Trophoblast cell (in vitro differentiated cells and primary cell): ENCODE measurements at regions not wholly inside any gene's neighbourhood (a gene's known extent, or its start where the extent isn't known, plus 50 kb on each side); places are given as distances from the start of the nearest gene placed in this dataset.

Source experiments
- DNase-seq, 2 donors: peaks; one replicate each; pipeline ENCODE4 v3.0.0-alpha.2; 2016
- H2AFZ ChIP-seq: 2 replicates; pipeline ENCODE4 v1.6.1; 2013; ENCODE audit warnings: low read length, moderate library complexity, mild to moderate bottlenecking; ENCODE audit not compliant: insufficient read depth, poor library complexity
- H2AK5ac ChIP-seq: 2 replicates; pipeline ENCODE4 v1.6.1; 2013; ENCODE audit warnings: mild to moderate bottlenecking, low read length
- H2BK120ac ChIP-seq: 2 replicates; pipeline ENCODE4 v1.6.1; 2013; ENCODE audit warnings: low read length, mild to moderate bottlenecking, moderate library complexity; ENCODE audit not compliant: insufficient read depth, poor library complexity
- H2BK12ac ChIP-seq: 2 replicates; pipeline ENCODE4 v1.6.1; 2013; ENCODE audit warnings: mild to moderate bottlenecking, low read length, moderate library complexity
- H2BK5ac ChIP-seq: 2 replicates; pipeline ENCODE4 v1.6.1; 2013; ENCODE audit warnings: low read length, low read depth, moderate library complexity, mild to moderate bottlenecking; ENCODE audit not compliant: poor library complexity
- H3K14ac ChIP-seq: 2 replicates; pipeline ENCODE4 v1.6.1; 2013; ENCODE audit warnings: mild to moderate bottlenecking, low read length
- H3K18ac ChIP-seq: 2 replicates; pipeline ENCODE4 v1.6.1; 2013; ENCODE audit warnings: mild to moderate bottlenecking, low read length
- H3K23ac ChIP-seq: 2 replicates; pipeline ENCODE4 v1.6.1; 2013; ENCODE audit warnings: low read length
- H3K27ac ChIP-seq: 2 replicates; pipeline ENCODE4 v1.5.1; 2013; ENCODE audit warnings: low read depth, mild to moderate bottlenecking, inconsistent platforms, low read length, moderate library complexity
- H3K27me3 ChIP-seq: 2 replicates; pipeline ENCODE4 v1.6.1; 2013; ENCODE audit warnings: inconsistent platforms, mild to moderate bottlenecking, low read length, moderate library complexity; ENCODE audit not compliant: insufficient read depth
- H3K36me3 ChIP-seq, 2 experiments: 1 replicate in 1 of 2; 2 replicates in 1 of 2; pipeline ENCODE4 v1.6.1; 2013; ENCODE audit warnings: low read length in 2 of 2, mild to moderate bottlenecking in 2 of 2, moderate library complexity in 1 of 2; ENCODE audit not compliant: insufficient read depth in 2 of 2, control insufficient read depth in 1 of 2
- H3K4ac ChIP-seq: 2 replicates; pipeline ENCODE4 v1.6.1; 2013; ENCODE audit warnings: low read depth, mild to moderate bottlenecking, low read length, moderate library complexity
- H3K4me1 ChIP-seq, 2 experiments: 1 replicate in 1 of 2; 2 replicates in 1 of 2; pipeline ENCODE4 v1.6.1; 2013; ENCODE audit warnings: low read length in 2 of 2, mild to moderate bottlenecking in 2 of 2, moderate library complexity in 1 of 2; ENCODE audit not compliant: insufficient read depth in 2 of 2, control insufficient read depth in 1 of 2
- H3K4me2 ChIP-seq: 2 replicates; pipeline ENCODE4 v1.6.1; 2013; ENCODE audit warnings: inconsistent platforms, mild to moderate bottlenecking, low read length, moderate library complexity
- H3K4me3 ChIP-seq: 2 replicates; pipeline ENCODE4 v1.5.1; 2013; ENCODE audit warnings: mild to moderate bottlenecking, low read depth, low read length, inconsistent platforms
- H3K79me1 ChIP-seq: one replicate; pipeline ENCODE4 v1.6.1; 2013; ENCODE audit warnings: low read length
- H3K79me2 ChIP-seq: 2 replicates; pipeline ENCODE4 v1.6.1; 2013; ENCODE audit warnings: low read length, mild to moderate bottlenecking; ENCODE audit not compliant: control insufficient read depth, insufficient read depth, poor library complexity
- H3K9ac ChIP-seq: 2 replicates; pipeline ENCODE4 v1.6.1; 2013; ENCODE audit warnings: mild to moderate bottlenecking, low read length
- H3K9me3 ChIP-seq: 2 replicates; pipeline ENCODE4 v1.6.1; 2013; ENCODE audit warnings: low read depth, mild to moderate bottlenecking, control low read depth, inconsistent platforms, low read length; ENCODE audit not compliant: insufficient read depth
- H4K12ac ChIP-seq: 2 replicates; pipeline ENCODE4 v1.6.1; 2013; ENCODE audit warnings: low read depth, mild to moderate bottlenecking, low read length, moderate library complexity
- H4K8ac ChIP-seq: 2 replicates; pipeline ENCODE4 v1.6.1; 2013; ENCODE audit warnings: low read depth, mild to moderate bottlenecking, low read length, moderate library complexity
- H4K91ac ChIP-seq: one replicate; pipeline ENCODE4 v1.6.1; 2013; ENCODE audit warnings: low read depth, mild to moderate bottlenecking, low read length, moderate library complexity
- WGBS: extraction: QIAGEN DNeasy Blood & Tissue Kit; methylation state at CpG from one replicate; pipeline ENCODE4 v1.1.7; 2013; ENCODE audit warnings: missing lambda C conversion rate; ENCODE audit not compliant: insufficient read length, insufficient coverage; ENCODE audit errors: extremely low coverage; 5-methylcytosine and 5-hydroxymethylcytosine counted together

DNA sequence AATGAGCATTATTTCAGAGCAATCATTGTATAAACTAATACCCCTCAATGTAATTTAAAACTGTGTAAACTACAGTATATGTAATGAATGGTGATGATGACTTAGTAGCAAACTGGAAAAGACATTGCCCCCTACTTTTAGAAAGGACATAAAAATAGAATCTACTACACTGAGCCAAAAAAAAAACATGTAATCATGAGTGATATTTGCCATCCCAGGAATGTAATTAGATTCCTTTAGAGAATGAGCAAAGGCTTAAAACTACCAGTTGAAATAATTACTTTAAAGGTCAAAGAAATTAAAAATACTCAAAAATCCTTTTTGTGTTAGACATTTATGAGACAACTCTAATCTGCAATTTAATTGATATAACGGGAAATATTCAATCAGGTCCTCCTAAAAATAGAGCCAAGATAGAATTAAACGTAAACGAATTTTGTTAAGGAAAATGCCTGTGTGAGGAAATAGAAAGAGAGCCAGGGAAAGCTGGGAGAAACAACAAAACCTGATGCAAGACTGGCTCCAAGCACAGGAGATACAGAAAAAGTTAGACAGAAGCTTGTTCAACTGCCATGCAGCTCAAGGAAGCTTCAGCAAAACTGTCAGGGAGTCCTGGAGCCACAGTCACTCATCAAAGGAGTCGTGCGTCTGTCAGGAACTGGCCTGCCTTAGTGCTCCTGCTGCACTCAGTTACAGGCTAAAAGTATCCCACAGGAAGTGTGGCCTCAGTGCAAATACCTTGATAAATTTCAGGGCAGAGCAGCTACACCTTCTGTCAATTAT is 655.7 kb upstream of the INTU start:
- Histone ChIP-seq H2BK12ac (no peak overlapping the region), H3K14ac (no peak overlapping the region), H2AK5ac (no peak overlapping the region), H2AFZ (no peak overlapping the region), H3K79me1 (no peaks in the 10 kb centered on the region), H4K8ac (no peak overlapping the region), H2BK120ac (no peak overlapping the region), H3K18ac (no peak overlapping the region), H3K36me3 (no peaks in the 10 kb centered on the region), H4K12ac (no peak overlapping the region), H3K4me3 (no peak overlapping the region), H3K79me2 (no peaks in the 10 kb centered on the region), H4K91ac (no peak overlapping the region), H2BK5ac (no peak overlapping the region), H3K9ac (no peak overlapping the region), H3K27ac (no peak overlapping the region), H3K4ac (no peak overlapping the region), H3K4me1 (peaks cover 0 to 1% of the 10 kb centered on the region in 2 experiments), H3K9me3 (no peaks in the 10 kb centered on the region), H3K4me2 (no peak overlapping the region), H3K27me3 (no peaks in the 10 kb centered on the region), H3K23ac (no peak overlapping the region)
- no CpG with 5 or more reads among the region's 5 CpGs for WGBS
- DNase-seq, result no peak

DNA sequence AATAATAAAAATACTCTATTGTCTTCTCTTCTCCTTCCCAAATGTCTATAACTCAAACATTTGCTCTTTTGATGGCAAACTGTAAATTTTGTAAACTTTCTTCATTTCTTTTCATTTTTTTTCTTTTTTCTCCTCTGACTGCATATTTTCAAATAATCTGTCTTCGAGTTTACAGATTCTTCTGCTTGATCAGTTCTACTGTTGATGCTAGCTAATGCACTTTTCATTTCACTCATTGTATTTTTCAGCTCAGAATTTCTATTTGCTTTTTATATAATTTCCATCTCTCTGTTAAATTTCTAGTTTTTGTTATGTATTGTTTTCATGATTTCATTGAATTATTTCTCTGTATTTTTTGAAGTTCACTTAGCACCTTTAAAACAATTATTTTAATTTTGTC is 646.8 kb upstream of the INTU start:
- Histone ChIP-seq H3K79me1 (no peaks in the 10 kb centered on the region), H3K27ac (no peak overlapping the region), H3K4ac (no peak overlapping the region), H2BK120ac (no peak overlapping the region), H3K23ac (no peak overlapping the region), H2AK5ac (no peak overlapping the region), H4K91ac (no peak overlapping the region), H3K4me1 (no peaks in the 10 kb centered on the region), H2BK5ac (no peak overlapping the region), H3K79me2 (no peaks in the 10 kb centered on the region), H3K9me3 (no peaks in the 10 kb centered on the region), H4K8ac (no peak overlapping the region), H3K4me2 (no peak overlapping the region), H2AFZ (no peak overlapping the region), H3K27me3 (no peaks in the 10 kb centered on the region), H3K4me3 (no peak overlapping the region), H3K18ac (no peak overlapping the region), H3K14ac (no peak overlapping the region), H4K12ac (no peak overlapping the region), H2BK12ac (no peak overlapping the region), H3K9ac (no peak overlapping the region), H3K36me3 (no peaks in the 10 kb centered on the region)
- WGBS, result no CpG with 5 or more reads among the region's 1 CpG
- DNase-seq, result no peak

- no peak for DNase-seq
- Histone ChIP-seq H3K9ac (no peak overlapping the region), H2AFZ (no peak overlapping the region), H3K4me3 (no peak overlapping the region), H4K91ac (no peak overlapping the region), H3K79me1 (no peaks in the 10 kb centered on the region), H3K79me2 (no peaks in the 10 kb centered on the region), H3K4me2 (no peak overlapping the region), H4K12ac (no peak overlapping the region), H3K27ac (no peak overlapping the region), H2BK12ac (no peak overlapping the region), H4K8ac (no peak overlapping the region), H3K27me3 (no peaks in the 10 kb centered on the region), H3K23ac (no peak overlapping the region), H3K4ac (no peak overlapping the region), H3K14ac (no peak overlapping the region), H3K18ac (no peak overlapping the region), H3K9me3 (no peaks in the 10 kb centered on the region), H3K4me1 (no peaks in the 10 kb centered on the region), H2BK5ac (no peak overlapping the region), H2BK120ac (no peak overlapping the region), H3K36me3 (no peaks in the 10 kb centered on the region), H2AK5ac (no peak overlapping the region)
These were observed 645.9 kb upstream of the INTU start for GRCh38 chr4:126986828-126987227.

DNA sequence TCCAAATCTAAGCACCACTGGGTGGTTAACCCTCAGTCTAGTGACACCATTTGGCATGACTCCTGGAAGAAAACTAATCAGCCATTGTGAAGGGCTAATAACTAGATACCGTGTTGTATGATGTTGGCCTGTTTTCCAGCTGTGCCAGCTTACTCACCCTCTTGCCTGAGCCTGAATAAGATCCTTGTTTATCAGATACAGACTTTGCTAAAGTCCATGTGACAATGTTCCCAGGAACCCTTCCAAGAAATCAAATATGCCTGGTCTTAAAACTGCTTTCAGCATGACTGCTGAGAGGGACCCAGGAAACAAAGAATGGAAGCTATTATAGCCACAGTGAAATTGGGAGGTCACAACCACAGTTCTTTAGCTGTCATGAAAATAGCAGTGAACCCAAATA is 640.8 kb upstream of the INTU start:
- H4K91ac ChIP-seq, result no peak overlapping the region
- H4K12ac ChIP-seq, result no peak overlapping the region
- no peak overlapping the region for H2BK5ac ChIP-seq
- H3K79me1 ChIP-seq, result no peaks in the 10 kb centered on the region
- H2BK12ac ChIP-seq, result no peak overlapping the region
- H3K23ac ChIP-seq, result no peak overlapping the region
- no peaks in the 10 kb centered on the region for H3K4me1 ChIP-seq
- H3K27ac ChIP-seq, result no peak overlapping the region
- H3K27me3 ChIP-seq, result no peaks in the 10 kb centered on the region
- H2AFZ ChIP-seq, result no peak overlapping the region
- WGBS, result no CpG with 5 or more reads among the region's 1 CpG
- no peak overlapping the region for H3K4me2 ChIP-seq
- H3K14ac ChIP-seq, result no peak overlapping the region
- H3K9ac ChIP-seq, result no peak overlapping the region
- no peaks in the 10 kb centered on the region for H3K9me3 ChIP-seq
- H3K4me3 ChIP-seq, result no peak overlapping the region
- no peaks in the 10 kb centered on the region for H3K36me3 ChIP-seq
- no peak overlapping the region for H4K8ac ChIP-seq
- H3K79me2 ChIP-seq, result no peaks in the 10 kb centered on the region
- H3K4ac ChIP-seq, result no peak overlapping the region
- H2AK5ac ChIP-seq, result no peak overlapping the region
- H3K18ac ChIP-seq, result no peak overlapping the region
- DNase-seq, result no peak
- no peak overlapping the region for H2BK120ac ChIP-seq
